NB4 (cell line): ENCODE measurements at regions not wholly inside any gene's neighbourhood (a gene's known extent, or its start where the extent isn't known, plus 50 kb on each side); places are given as distances from the start of the nearest gene placed in this dataset.

Experiments
- CTCF ChIP-seq: IDR thresholded peaks from one replicate; pipeline ENCODE4 v1.5.1; 2012; ENCODE audit warnings: low read depth, low read length
- MYC ChIP-seq: IDR thresholded peaks from 2 replicates; pipeline ENCODE4 v1.6.1; 2011; ENCODE audit warnings: low read depth, low read length
- POLR2A ChIP-seq: IDR thresholded peaks from 2 replicates; pipeline ENCODE4 v1.6.1; 2011; ENCODE audit warnings: mild to moderate bottlenecking; ENCODE audit not compliant: insufficient read length; ENCODE audit errors: extremely low read depth

GRCh38 chr1:87204921-87205320, 123.8 kb upstream of the LMO4 start:
- TF ChIP-seq CTCF = no peak
- TF ChIP-seq POLR2A = no peak
- TF ChIP-seq MYC = no peak
